Transverse colon (tissue), 3 donors: ENCODE measurements at regions not wholly inside any gene's neighbourhood (a gene's known extent, or its start where the extent isn't known, plus 50 kb on each side); places are given as distances from the start of the nearest gene placed in this dataset.

Experiments
- EP300 ChIP-seq: sonication (generic); formaldehyde crosslinking; IDR thresholded peaks from one replicate; pipeline ENCODE4 v1.6.1; 2017; ENCODE audit warnings: antibody characterized with exemption, low read depth
- POLR2AphosphoS5 ChIP-seq, 3 donors: sonication (generic); formaldehyde crosslinking; IDR thresholded peaks; one replicate each; pipeline ENCODE4 v1.6.1; 2016; ENCODE audit warnings: antibody characterized with exemption in 3 of 3

DNA sequence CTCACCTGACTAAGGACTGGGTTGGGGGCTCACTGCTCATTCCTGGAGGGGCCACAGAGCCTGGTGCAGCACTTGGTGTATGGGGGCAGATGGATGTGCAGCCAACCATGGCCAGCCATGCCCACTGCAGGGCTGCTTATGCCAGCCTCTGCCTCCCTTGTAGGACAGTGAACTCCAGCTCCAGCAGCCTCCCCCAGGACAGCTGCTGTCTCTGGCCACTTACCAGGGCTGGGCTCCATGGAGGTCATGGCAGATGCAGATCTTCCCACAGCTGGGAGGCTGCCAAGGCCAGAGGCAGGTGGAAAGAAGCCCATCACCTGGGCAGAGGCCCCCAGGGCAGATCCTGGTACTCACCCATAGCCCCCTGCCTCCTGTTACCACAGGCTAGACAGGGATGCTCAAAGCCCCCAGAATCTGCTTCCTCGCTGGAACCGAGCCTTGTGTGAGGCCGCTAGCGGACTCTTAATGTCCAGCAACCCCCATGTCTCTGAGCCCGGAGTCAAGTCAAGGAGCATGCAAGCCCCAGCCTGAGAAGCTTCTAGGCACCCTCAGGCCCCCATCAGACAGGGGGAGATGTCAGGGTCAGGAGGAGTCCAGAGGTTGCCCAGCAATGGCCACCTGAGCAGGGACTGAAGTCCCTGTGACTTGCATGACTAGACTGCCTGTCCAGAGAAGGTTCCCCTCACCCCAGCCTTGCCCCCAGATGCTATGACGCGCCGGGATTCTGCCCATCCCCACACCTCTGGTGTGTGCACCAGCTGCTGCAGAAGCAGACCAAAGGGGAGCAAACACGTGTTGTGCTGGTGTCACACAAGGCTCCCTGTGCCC lies 123.6 kb downstream of the TWIST2 start:
- TF ChIP-seq POLR2AphosphoS5 (IDR thresholded peaks at IDR 0.05) (no peak), EP300 (no peak)
